ENCODE measurements at regions not wholly inside any gene's neighbourhood (a gene's known extent, or its start where the extent isn't known, plus 50 kb on each side); places are given as distances from the start of the nearest gene placed in this dataset.
A peak's percentile ranks its signal among the peaks of the same experiment; 100 is the strongest.

DNA sequence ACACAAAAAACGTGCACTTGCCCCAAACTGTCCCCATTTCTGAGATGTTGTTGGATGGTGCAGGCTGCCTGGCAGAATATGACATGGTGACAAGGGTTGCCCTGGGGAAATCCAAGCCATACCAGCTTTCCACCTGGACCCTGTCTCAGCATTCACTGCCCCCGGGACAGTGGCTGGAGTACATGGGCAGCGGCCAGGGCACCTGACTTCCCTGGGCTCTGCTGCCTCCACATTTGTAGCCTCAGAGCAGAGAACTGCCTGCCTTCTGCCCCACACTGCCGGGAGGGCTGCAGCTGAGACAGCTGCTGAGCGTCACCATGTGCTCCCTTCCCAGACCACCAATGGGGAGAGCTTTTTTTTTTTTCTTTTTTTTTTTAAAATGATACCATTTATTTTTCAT lies 222.9 kb upstream of the ZNF32 start:
- WGBS (ENCODE audit: insufficient coverage) = no CpG with 5 or more reads among the region's 5 CpGs
- Histone ChIP-seq H3K4me1 (ENCODE audit: control insufficient read depth, insufficient read depth, low read length) (peaks cover 27% of the 10 kb centered on the region), H3K27me3 (ENCODE audit: control insufficient read depth, insufficient read depth, low read length) (peaks cover 2% of the 10 kb centered on the region), H3K27ac (ENCODE audit: low read length) (no peak overlapping the region), H3K9me3 (replicated peaks; ENCODE audit: control insufficient read depth, low read depth, low read length) (no peaks in the 10 kb centered on the region), H3K4me3 (ENCODE audit: low read length) (no peak overlapping the region), H3K36me3 (ENCODE audit: control insufficient read depth, insufficient read depth, low read length) (no peaks in the 10 kb centered on the region)
- no peak for DNase-seq

DNA sequence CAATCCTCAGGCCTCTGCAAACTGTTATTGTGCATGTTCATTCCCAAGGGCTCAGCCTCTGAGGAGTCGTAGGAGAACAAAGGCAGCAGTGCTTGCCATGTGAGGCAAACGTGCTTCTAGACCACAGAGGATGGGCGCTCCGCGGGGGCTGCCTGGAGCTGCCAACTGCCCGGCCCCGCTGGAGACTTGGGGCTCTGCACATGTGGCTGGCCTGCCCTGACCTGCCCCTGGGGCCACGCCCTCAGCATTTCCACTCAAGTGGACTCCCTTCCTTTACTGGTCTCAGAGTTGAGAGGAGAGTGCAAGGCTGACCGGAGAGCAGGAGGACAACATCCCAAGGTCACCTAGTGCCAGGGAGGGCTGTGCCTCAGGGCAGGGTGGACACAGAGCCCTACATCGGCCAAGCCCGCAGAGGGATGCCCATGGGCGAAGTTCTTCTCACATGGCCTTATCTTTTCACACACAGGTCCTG lies 222.3 kb upstream of the ZNF32 start:
- Histone ChIP-seq H3K27me3 (ENCODE audit: control insufficient read depth, insufficient read depth, low read length) (peaks cover 2% of the 10 kb centered on the region), H3K27ac (ENCODE audit: low read length) (no peak overlapping the region), H3K36me3 (ENCODE audit: control insufficient read depth, insufficient read depth, low read length) (no peaks in the 10 kb centered on the region), H3K4me3 (ENCODE audit: low read length) (no peak overlapping the region), H3K4me1 (ENCODE audit: control insufficient read depth, insufficient read depth, low read length) (peaks cover 27% of the 10 kb centered on the region), H3K9me3 (replicated peaks; ENCODE audit: control insufficient read depth, low read depth, low read length) (no peaks in the 10 kb centered on the region)
- DNase-seq = no peak
- 76% methylated on average over 9 of the region's 12 CpGs for WGBS (ENCODE audit: insufficient coverage)

DNA sequence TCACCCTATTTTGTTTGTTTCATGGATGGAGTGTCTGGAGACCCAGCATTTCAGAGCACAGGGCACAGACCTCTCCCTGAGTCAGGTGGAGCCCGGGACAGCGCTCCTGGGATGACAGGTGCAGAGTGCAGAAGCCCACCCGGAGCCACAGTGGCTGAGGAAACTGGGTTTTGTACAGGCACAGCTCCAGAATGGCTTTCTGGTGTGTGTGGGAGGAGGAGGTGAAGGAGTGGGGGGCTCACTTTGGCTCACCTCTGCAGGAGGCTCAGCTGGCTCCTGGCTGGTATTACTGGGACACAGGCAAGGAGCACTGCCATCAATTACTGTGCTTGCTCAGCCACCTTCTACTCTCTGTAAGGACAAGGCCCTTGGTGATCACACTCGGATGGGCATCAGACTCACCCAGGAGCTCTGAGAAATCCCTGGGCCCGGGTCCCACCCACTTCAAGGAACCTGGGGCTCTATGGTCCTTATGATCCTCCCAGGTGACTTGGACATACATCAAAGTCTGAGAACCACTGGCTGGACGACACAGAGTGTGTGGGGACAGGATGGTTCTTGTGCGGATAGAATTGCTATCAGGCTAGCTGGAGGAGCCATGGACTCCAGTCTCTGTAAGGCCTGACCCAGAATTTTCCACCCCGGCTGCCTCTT lies 221.1 kb upstream of the ZNF32 start:
- no peaks in the 10 kb centered on the region for H3K36me3 ChIP-seq (ENCODE audit: control insufficient read depth, insufficient read depth, low read length)
- no peak for DNase-seq
- H3K4me1 ChIP-seq (ENCODE audit: control insufficient read depth, insufficient read depth, low read length) = peaks cover 27% of the 10 kb centered on the region
- no peak overlapping the region for H3K27ac ChIP-seq (ENCODE audit: low read length)
- no peaks in the 10 kb centered on the region for H3K9me3 ChIP-seq (replicated peaks; ENCODE audit: control insufficient read depth, low read depth, low read length)
- peaks cover 2% of the 10 kb centered on the region for H3K27me3 ChIP-seq (ENCODE audit: control insufficient read depth, insufficient read depth, low read length)
- 94% methylated on average over 6 of the region's 8 CpGs for WGBS (ENCODE audit: insufficient coverage)
- no peak overlapping the region for H3K4me3 ChIP-seq (ENCODE audit: low read length)

DNA sequence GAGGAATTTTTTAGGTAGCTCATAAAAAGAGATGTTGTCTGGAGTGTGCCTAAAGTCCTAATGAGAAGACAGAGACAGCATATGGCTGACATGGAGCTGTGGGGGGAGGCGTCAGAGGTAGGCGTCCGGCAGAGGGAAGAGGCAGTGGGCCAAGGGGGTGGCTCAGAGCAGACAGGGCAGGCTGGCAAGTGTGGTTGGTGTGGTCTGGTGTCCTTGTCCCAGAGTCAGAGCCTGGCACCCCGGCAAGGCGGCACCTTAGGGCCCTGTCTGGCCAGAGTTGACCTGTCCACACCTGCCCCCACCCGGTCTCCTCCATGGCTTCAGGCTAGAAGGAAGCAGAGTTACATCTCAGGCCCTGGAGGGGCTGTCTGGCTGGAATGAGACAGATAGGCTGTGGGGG lies 220.3 kb upstream of the ZNF32 start:
- 100% methylated on average over 3 of the region's 6 CpGs for WGBS (ENCODE audit: insufficient coverage)
- Histone ChIP-seq H3K9me3 (replicated peaks; ENCODE audit: control insufficient read depth, low read depth, low read length) (no peaks in the 10 kb centered on the region), H3K4me3 (ENCODE audit: low read length) (no peak overlapping the region), H3K36me3 (ENCODE audit: control insufficient read depth, insufficient read depth, low read length) (no peaks in the 10 kb centered on the region), H3K27me3 (ENCODE audit: control insufficient read depth, insufficient read depth, low read length) (peaks cover 2% of the 10 kb centered on the region), H3K27ac (ENCODE audit: low read length) (no peak overlapping the region), H3K4me1 (ENCODE audit: control insufficient read depth, insufficient read depth, low read length) (peaks cover 31% of the 10 kb centered on the region)
- no peak for DNase-seq

DNA sequence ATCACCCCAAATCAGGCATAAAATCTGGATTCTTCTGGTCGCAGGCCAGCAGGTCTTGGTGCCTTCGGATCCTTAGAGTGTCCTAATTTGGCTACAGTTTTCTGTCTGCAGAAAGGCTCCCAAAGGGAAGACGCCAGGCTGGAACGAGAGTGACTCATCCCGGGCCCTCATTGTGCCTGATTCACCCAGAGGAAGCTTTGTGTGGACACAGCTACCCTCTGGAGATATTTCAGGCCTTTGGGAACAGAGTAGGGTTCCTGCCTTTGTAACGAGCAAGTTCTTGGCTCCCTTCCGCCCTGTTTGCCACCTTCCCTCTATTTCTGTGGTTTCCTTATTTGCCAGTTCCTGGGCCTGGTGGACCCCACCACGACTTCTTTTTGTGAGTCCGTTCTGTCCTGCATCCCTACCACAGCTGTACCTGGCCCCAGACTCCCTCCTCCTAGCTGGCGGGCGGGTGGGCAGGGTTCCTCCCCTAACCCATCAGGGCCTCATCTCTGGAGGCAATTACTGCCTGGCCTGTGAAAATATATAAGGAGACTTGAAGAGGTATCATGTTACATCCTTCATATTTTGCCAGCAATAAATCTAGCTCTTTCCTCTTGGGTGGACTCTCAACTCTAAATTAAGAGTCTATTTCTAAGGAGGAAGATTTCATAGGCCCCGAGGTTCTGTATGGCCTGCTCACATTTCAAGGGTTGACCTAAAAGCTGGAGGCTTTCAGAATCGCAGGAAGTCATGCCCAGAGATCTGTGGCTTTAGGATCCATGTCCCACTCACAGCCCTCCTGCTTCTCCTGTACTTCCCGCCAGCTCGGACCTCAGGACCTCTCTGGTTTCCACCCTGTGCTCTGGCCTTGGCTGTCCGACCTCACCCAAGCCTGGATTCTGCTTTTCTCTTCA lies 219.2 kb upstream of the ZNF32 start:
- peak overlapping the region; percentile 47 for H3K27ac ChIP-seq (ENCODE audit: low read length)
- 51% methylated on average over 14 of the region's 16 CpGs for WGBS (ENCODE audit: insufficient coverage)

DNA sequence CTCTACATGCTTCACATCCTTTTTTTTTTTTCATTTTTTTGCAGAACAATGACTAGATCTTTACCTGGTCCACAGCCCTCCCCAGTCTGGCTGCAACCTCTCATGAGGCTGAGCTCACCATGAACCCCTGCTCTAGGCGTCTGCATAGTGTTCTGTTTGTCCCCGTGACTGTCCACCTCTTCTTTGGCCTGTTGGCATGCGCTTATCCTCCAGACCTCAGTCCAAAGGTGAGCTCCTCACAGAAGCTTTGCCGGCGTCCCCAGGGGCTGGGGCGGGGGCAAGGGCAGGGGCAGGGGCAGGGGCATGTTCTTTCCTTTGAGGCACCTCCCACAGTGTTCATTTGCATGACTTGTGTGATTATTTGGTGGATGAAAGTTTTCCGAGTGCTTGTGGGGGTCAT lies 218.4 kb upstream of the ZNF32 start:
- H3K27me3 ChIP-seq (ENCODE audit: control insufficient read depth, insufficient read depth, low read length) = no peaks in the 10 kb centered on the region
- no peaks in the 10 kb centered on the region for H3K36me3 ChIP-seq (ENCODE audit: control insufficient read depth, insufficient read depth, low read length)
- no peak overlapping the region for H3K4me3 ChIP-seq (ENCODE audit: low read length)
- peaks cover 31% of the 10 kb centered on the region for H3K4me1 ChIP-seq (ENCODE audit: control insufficient read depth, insufficient read depth, low read length)
- H3K9me3 ChIP-seq (replicated peaks; ENCODE audit: control insufficient read depth, low read depth, low read length) = no peaks in the 10 kb centered on the region
- WGBS (ENCODE audit: insufficient coverage) = 93% methylated on average over 2 of the region's 7 CpGs
- no peak overlapping the region for H3K27ac ChIP-seq (ENCODE audit: low read length)
- no peak for DNase-seq

More for the DNA sequence above, 219.2 kb upstream of the ZNF32 start:
- Histone ChIP-seq H3K4me3 (ENCODE audit: low read length) (no peak overlapping the region), H3K9me3 (replicated peaks; ENCODE audit: control insufficient read depth, low read depth, low read length) (no peaks in the 10 kb centered on the region), H3K4me1 (ENCODE audit: control insufficient read depth, insufficient read depth, low read length) (peaks cover 31% of the 10 kb centered on the region), H3K27me3 (ENCODE audit: control insufficient read depth, insufficient read depth, low read length) (no peaks in the 10 kb centered on the region), H3K36me3 (ENCODE audit: control insufficient read depth, insufficient read depth, low read length) (no peaks in the 10 kb centered on the region)
- peak; percentile 61 for DNase-seq

DNA sequence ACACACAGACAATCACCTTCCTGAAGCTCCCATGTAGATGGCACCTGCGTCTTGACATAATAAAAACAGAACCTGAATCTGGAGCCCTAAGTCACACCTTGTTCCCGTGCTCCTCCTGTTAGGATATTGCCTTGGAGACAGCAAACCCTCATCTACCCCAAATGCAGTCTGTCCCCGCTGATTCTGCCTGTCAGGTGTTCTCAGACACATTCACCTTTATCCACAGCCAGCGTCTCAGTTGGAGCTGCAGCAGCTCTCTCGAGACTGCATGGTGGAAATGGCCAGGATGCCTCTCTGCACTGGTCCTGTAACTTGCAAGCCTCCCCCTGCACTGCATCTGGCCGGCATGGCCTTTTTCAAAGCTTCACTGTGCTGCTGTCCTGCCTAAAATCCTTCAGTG lies 218.0 kb upstream of the ZNF32 start:
- Histone ChIP-seq H3K27me3 (ENCODE audit: control insufficient read depth, insufficient read depth, low read length) (no peaks in the 10 kb centered on the region), H3K27ac (ENCODE audit: low read length) (no peak overlapping the region), H3K9me3 (replicated peaks; ENCODE audit: control insufficient read depth, low read depth, low read length) (no peaks in the 10 kb centered on the region), H3K36me3 (ENCODE audit: control insufficient read depth, insufficient read depth, low read length) (no peaks in the 10 kb centered on the region), H3K4me3 (ENCODE audit: low read length) (no peak overlapping the region), H3K4me1 (ENCODE audit: control insufficient read depth, insufficient read depth, low read length) (peaks cover 31% of the 10 kb centered on the region)
- WGBS (ENCODE audit: insufficient coverage) = 74% methylated on average over 6 of the region's 6 CpGs
- DNase-seq = no peak

DNA sequence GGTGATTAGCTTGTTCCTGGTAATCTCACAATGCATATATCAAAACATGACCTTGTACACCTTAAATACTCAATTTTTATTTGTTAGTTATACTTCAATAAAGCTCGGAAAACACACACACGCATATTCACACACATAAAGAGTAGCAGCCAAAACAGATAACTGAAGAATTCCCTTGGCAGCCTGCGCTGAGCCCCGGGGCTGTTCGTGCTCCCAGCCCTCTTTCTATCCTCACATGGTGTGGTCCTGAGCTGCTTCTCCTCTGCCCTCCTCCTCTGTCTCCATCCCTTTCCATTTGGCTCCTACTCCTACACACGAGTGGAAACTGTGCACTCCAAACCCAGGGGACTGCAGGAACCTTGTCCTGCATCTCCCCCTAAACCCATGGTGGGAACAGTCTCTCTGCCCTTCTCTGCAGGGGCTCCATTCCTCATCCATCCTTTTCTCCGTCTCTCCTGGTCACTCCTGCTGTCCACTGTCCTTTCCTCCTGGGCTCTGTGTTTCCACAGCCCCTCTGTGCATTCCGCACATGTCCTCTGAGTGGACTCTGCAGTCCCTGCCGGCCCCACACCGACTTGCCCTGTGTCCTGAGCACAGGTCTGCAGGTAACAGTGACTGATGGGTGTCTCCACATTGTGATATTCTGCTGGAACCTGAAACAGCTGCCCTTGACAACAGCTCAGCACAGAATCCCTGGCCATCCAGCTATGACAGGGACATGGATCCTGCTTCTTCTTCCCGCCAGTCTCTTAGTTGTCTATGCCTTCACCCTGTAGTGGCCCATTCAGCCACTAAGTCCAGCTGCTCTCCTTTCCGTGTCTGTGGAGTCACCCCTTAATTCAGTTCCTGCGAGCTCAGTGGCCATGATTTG lies 216.8 kb upstream of the ZNF32 start:
- Histone ChIP-seq H3K4me3 (ENCODE audit: low read length) (no peak overlapping the region), H3K4me1 (ENCODE audit: control insufficient read depth, insufficient read depth, low read length) (peaks cover 22% of the 10 kb centered on the region), H3K27ac (ENCODE audit: low read length) (no peak overlapping the region), H3K36me3 (ENCODE audit: control insufficient read depth, insufficient read depth, low read length) (no peaks in the 10 kb centered on the region), H3K27me3 (ENCODE audit: control insufficient read depth, insufficient read depth, low read length) (no peaks in the 10 kb centered on the region), H3K9me3 (replicated peaks; ENCODE audit: control insufficient read depth, low read depth, low read length) (no peaks in the 10 kb centered on the region)
- no peak for DNase-seq
- WGBS (ENCODE audit: insufficient coverage) = 75% methylated on average over 11 of the region's 13 CpGs

DNA sequence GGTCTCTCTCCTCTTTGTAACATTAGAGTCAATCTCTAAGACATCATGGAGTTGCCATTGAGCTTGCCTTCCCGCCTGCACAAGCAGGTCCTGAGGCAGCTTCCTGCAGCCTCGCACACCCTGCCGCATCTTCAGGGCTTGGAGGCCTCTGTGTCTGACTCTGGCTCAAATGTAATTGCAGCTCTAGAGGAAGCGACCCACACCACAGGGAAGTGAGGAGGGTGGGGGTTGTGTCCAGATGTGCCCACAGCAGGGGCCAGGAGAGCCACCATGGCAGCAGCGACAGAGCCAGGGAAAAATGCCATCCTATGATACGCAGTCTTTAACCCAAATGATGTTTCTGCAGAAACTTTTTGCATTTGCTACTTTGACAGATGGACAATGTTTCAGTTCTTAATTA lies 216.0 kb upstream of the ZNF32 start:
- no peak overlapping the region for H3K27ac ChIP-seq (ENCODE audit: low read length)
- no peak for DNase-seq
- H3K4me1 ChIP-seq (ENCODE audit: control insufficient read depth, insufficient read depth, low read length) = peaks cover 22% of the 10 kb centered on the region
- H3K4me3 ChIP-seq (ENCODE audit: low read length) = no peak overlapping the region
- no peaks in the 10 kb centered on the region for H3K9me3 ChIP-seq (replicated peaks; ENCODE audit: control insufficient read depth, low read depth, low read length)
- no peaks in the 10 kb centered on the region for H3K36me3 ChIP-seq (ENCODE audit: control insufficient read depth, insufficient read depth, low read length)
- no peaks in the 10 kb centered on the region for H3K27me3 ChIP-seq (ENCODE audit: control insufficient read depth, insufficient read depth, low read length)
- 85% methylated on average over 6 of the region's 6 CpGs for WGBS (ENCODE audit: insufficient coverage)

Data from muscle of leg (tissue), 3 donors.